PC-9 (cell line): ENCODE measurements at regions not wholly inside any gene's neighbourhood (a gene's known extent, or its start where the extent isn't known, plus 50 kb on each side); places are given as distances from the start of the nearest gene placed in this dataset.
"Not testable (repeated sequence)": the region's sequence is repeated elsewhere in the genome, so short reads cannot be mapped to it uniquely, and the experiment has no call there.

ENCODE experiments used
- BruUV-seq: library from RNA; stranded (reverse); fragments of 400-500 nt; replicated peaks from 2 replicates; lab custom pipeline; 2021; lab: Mats Ljungman, UMichigan
- CTCF ChIA-PET: fragments of 300-600 bp; sonication (Branson Sonifier 250); formaldehyde crosslinking; loops from one replicate; lab custom pipeline; 2022; ENCODE audit warnings: antibody characterized with exemption; lab: Charles Lee
- POLR2A ChIA-PET: fragments of 300-600 bp; sonication (Branson Sonifier 250); formaldehyde crosslinking; loops from one replicate; lab custom pipeline; 2022; ENCODE audit warnings: antibody characterized with exemption; ENCODE audit not compliant: unreplicated experiment; lab: Charles Lee
- DNase-seq, 2 experiments: peaks; one replicate each; pipeline versions ENCODE4 v3.0.0 to v3.0.0-alpha.2; 2015 to 2022; ENCODE audit warnings: mixed read lengths in 1 of 2
- H2AFZ ChIP-seq: fragments of 200-600 bp; sonication (generic); 2 replicates; pipeline ENCODE4 v1.8.1; 2017; ENCODE audit warnings: antibody characterized with exemption
- H3F3A ChIP-seq: fragments of 200-600 bp; sonication (generic); 2 replicates; pipeline ENCODE4 v1.8.1; 2017; ENCODE audit warnings: antibody characterized with exemption, mild to moderate bottlenecking, low read depth; ENCODE audit not compliant: insufficient read depth
- H3K27ac ChIP-seq: fragments of 200-600 bp; sonication (generic); 2 replicates; pipeline ENCODE4 v1.6.1; 2016; ENCODE audit warnings: mixed run types
- H3K27me3 ChIP-seq: fragments of 200-600 bp; sonication (generic); 2 replicates; pipeline ENCODE4 v1.6.1; 2016; ENCODE audit warnings: low read depth, mixed run types; ENCODE audit not compliant: insufficient read depth
- H3K36me3 ChIP-seq: fragments of 200-600 bp; sonication (generic); 2 replicates; pipeline ENCODE4 v1.6.1; 2016; ENCODE audit warnings: low read depth, mixed run types
- H3K4me1 ChIP-seq: fragments of 200-600 bp; sonication (generic); replicated peaks from 2 replicates; pipeline ENCODE4 v1.6.1; 2016; ENCODE audit warnings: mixed run types; ENCODE audit not compliant: insufficient read depth
- H3K4me2 ChIP-seq: fragments of 200-600 bp; sonication (generic); 2 replicates; pipeline ENCODE4 v1.6.1; 2017; ENCODE audit warnings: mixed run types
- H3K4me3 ChIP-seq: fragments of 200-600 bp; sonication (generic); 2 replicates; pipeline ENCODE4 v1.6.1; 2016; ENCODE audit warnings: mixed run types
- H3K79me2 ChIP-seq: fragments of 200-600 bp; sonication (generic); 2 replicates; pipeline ENCODE4 v1.6.1; 2017; ENCODE audit warnings: low read depth, mixed run types
- H3K9me2 ChIP-seq: fragments of 200-600 bp; sonication (generic); 2 replicates; pipeline ENCODE4 v1.8.1; 2017; ENCODE audit warnings: mild to moderate bottlenecking; ENCODE audit not compliant: insufficient read depth
- H3K9me3 ChIP-seq: fragments of 200-600 bp; sonication (generic); 2 replicates; pipeline ENCODE4 v1.8.1; 2016; ENCODE audit warnings: low read depth; ENCODE audit not compliant: insufficient read depth
- H4K20me1 ChIP-seq: fragments of 200-600 bp; sonication (generic); 2 replicates; pipeline ENCODE4 v1.8.1; 2017; ENCODE audit not compliant: insufficient read depth
- intact Hi-C: fragments of 100-400 bp; cut with micrococcal nuclease; formaldehyde crosslinking; loops from one replicate; pipeline ENCODE4 v1.10.0; 2022; ENCODE audit not compliant: unreplicated experiment

DNA sequence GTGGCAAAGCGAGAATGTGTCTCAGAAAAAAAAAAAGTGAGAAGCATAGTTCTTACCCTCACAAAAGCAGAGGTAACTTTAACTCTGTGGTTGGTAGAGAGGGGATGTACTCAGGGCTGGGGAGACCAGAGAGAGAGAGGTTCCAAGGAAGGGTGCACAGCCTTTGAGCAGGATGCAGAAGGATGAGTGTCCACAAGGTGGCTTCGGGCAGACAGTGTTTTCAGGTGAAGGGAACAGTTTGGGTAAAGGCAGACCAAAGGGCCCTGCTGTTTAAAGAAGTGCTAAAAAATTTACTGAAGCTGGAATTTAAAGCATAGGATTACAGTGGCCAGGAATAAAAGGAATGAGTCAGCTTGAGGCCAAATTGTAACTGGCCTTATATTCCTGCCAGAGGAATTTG is 2240.6 kb downstream of the EPHA3 start:
- H3F3A ChIP-seq, H3K4me3 ChIP-seq, intact Hi-C loops, H2AFZ ChIP-seq, DNase-seq, BruUV-seq, H3K79me2 ChIP-seq, H3K27ac ChIP-seq, POLR2A ChIA-PET, H3K9me3 ChIP-seq, CTCF ChIA-PET, H3K9me2 ChIP-seq, H3K36me3 ChIP-seq, H3K27me3 ChIP-seq, H3K4me2 ChIP-seq, H3K4me1 ChIP-seq, H4K20me1 ChIP-seq: not testable (repeated sequence)

- H3K27me3 ChIP-seq, POLR2A ChIA-PET, H2AFZ ChIP-seq, intact Hi-C loops, H3K9me2 ChIP-seq, H4K20me1 ChIP-seq, H3K4me2 ChIP-seq, H3K79me2 ChIP-seq, H3K9me3 ChIP-seq, H3K27ac ChIP-seq, DNase-seq, BruUV-seq, CTCF ChIA-PET, H3K4me3 ChIP-seq, H3K36me3 ChIP-seq, H3K4me1 ChIP-seq, H3F3A ChIP-seq: not testable (repeated sequence)
Measured at GRCh38 chr3:91349072-91349471, 2241.7 kb downstream of the EPHA3 start.

DNA sequence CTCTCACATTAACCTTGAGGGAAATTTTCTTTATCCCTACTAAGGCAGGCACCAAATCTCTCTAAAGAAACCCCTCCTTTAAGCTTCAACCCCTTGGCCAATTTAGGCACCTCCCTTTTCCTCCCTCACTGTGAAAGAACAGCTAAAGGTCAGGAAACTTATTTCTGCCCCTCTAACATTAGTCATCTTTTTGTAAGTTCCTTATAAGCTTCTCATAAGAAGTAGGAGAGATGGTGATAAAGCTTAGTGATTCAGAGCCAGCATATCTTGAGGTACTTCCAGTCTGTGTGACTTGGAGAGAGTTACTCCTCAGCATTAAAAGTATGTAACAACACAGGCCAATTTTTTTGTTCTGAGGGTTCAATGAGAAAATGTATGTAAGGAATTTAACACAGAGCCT is 2244.7 kb downstream of the EPHA3 start:
- H3K4me3 ChIP-seq, intact Hi-C loops, H3K9me2 ChIP-seq, H3K4me2 ChIP-seq, H3F3A ChIP-seq, H3K79me2 ChIP-seq, H3K4me1 ChIP-seq, CTCF ChIA-PET, DNase-seq, BruUV-seq, H3K9me3 ChIP-seq, H2AFZ ChIP-seq, H3K27me3 ChIP-seq, H3K36me3 ChIP-seq, H4K20me1 ChIP-seq, POLR2A ChIA-PET, H3K27ac ChIP-seq: not testable (repeated sequence)

- intact Hi-C loops, CTCF ChIA-PET, H3F3A ChIP-seq, H3K4me2 ChIP-seq, H3K36me3 ChIP-seq, DNase-seq, H3K27me3 ChIP-seq, BruUV-seq, H2AFZ ChIP-seq, POLR2A ChIA-PET, H3K9me3 ChIP-seq, H3K9me2 ChIP-seq, H3K27ac ChIP-seq, H3K4me3 ChIP-seq, H3K79me2 ChIP-seq, H4K20me1 ChIP-seq, H3K4me1 ChIP-seq: not testable (repeated sequence)
Measured at GRCh38 chr3:91359278-91359677, 2251.9 kb downstream of the EPHA3 start.

- H3K27me3 ChIP-seq, H3K4me3 ChIP-seq, H3K79me2 ChIP-seq, H3K4me1 ChIP-seq, H3K27ac ChIP-seq, H3K9me2 ChIP-seq, H3K4me2 ChIP-seq, DNase-seq, BruUV-seq, H3F3A ChIP-seq, POLR2A ChIA-PET, CTCF ChIA-PET, H3K9me3 ChIP-seq, intact Hi-C loops, H3K36me3 ChIP-seq, H2AFZ ChIP-seq, H4K20me1 ChIP-seq: not testable (repeated sequence)
Measured at GRCh38 chr3:91383100-91383894, 2275.9 kb downstream of the EPHA3 start.

- H3K4me3 ChIP-seq, H3K4me2 ChIP-seq, intact Hi-C loops, H2AFZ ChIP-seq, H3K36me3 ChIP-seq, BruUV-seq, H3K79me2 ChIP-seq, H3K27ac ChIP-seq, H3K9me2 ChIP-seq, H4K20me1 ChIP-seq, CTCF ChIA-PET, DNase-seq, H3F3A ChIP-seq, POLR2A ChIA-PET, H3K4me1 ChIP-seq, H3K9me3 ChIP-seq, H3K27me3 ChIP-seq: not testable (repeated sequence)
Measured at GRCh38 chr3:91403938-91404337, 2296.5 kb downstream of the EPHA3 start.
